ENCODE measurements at regions not wholly inside any gene's neighbourhood (a gene's known extent, or its start where the extent isn't known, plus 50 kb on each side); places are given as distances from the start of the nearest gene placed in this dataset.

DNA sequence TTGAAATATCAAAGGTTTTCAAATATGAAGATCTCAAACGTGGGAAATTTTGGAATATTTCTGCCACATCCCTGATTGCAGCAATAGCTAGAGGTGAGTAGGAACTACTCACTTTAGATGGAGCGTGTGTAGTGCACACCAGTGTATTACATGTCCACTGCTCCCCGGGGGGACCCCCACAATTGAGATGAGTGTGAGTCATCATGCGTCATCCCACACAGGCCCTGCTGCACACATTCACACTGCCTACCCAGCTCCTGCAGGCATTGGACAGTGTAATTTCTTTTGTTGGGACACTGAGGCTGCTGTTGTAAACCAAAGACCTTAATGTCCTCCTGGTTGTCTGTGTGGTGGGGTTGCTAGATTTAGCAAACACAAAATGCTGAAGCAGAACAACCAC, 280.0 kb downstream of the GAS1 start:
- H3K9ac ChIP-seq (ENCODE audit: low read length), result no peak overlapping the region
- no peak overlapping the region for H2AFZ ChIP-seq (ENCODE audit: low read depth, low read length)
- no peak overlapping the region for H3K27ac ChIP-seq (ENCODE audit: low read length)
- H3K27me3 ChIP-seq (ENCODE audit: insufficient read depth, low read depth, low read length), result no peaks in the 10 kb centered on the region
- H4K20me1 ChIP-seq (ENCODE audit: insufficient read depth), result no peaks in the 10 kb centered on the region
- H3F3A ChIP-seq (ENCODE audit: insufficient read depth, low read length, poor library complexity, severe bottlenecking), result no peaks in the 10 kb centered on the region
- H3K4me2 ChIP-seq (ENCODE audit: low read length), result no peak overlapping the region
- H3K9me3 ChIP-seq (ENCODE audit: low read length), result no peaks in the 10 kb centered on the region
- H3K4me3 ChIP-seq (ENCODE audit: low read length), result no peak overlapping the region
- no peaks in the 10 kb centered on the region for H3K36me3 ChIP-seq (ENCODE audit: insufficient read depth, low read length)
- no peaks in the 10 kb centered on the region for H3K79me2 ChIP-seq (replicated peaks; ENCODE audit: insufficient read depth, low read length)
- TF ChIP-seq SMC3 (conservative IDR thresholded peaks at IDR 0.05; ENCODE audit: poor library complexity), result no peak
- no peak for TF ChIP-seq EP300 (conservative IDR thresholded peaks at IDR 0.05; ENCODE audit: poor library complexity, severe bottlenecking)
- TF ChIP-seq RAD21 (conservative IDR thresholded peaks at IDR 0.05), result no peak
- no peak for TF ChIP-seq TAF1 (IDR thresholded peaks at IDR 0.05; ENCODE audit: low read depth)
- no peak for TF ChIP-seq CTCF (IDR thresholded peaks at IDR 0.05; ENCODE audit: poor library complexity, severe bottlenecking)
- TF ChIP-seq POLR2AphosphoS5 (IDR thresholded peaks at IDR 0.05), result no peak
- TF ChIP-seq MXI1 (conservative IDR thresholded peaks at IDR 0.05; ENCODE audit: poor library complexity, severe bottlenecking), result no peak
- no peak for TF ChIP-seq EZH2 (IDR thresholded peaks at IDR 0.05; ENCODE audit: borderline replicate concordance, insufficient read depth, low read length, poor library complexity, severe bottlenecking)
- no peak for TF ChIP-seq REST (IDR thresholded peaks at IDR 0.05; ENCODE audit: borderline replicate concordance)
- no peaks in the 10 kb centered on the region for H3K9me2 ChIP-seq (ENCODE audit: insufficient read depth, low read length)

DNA sequence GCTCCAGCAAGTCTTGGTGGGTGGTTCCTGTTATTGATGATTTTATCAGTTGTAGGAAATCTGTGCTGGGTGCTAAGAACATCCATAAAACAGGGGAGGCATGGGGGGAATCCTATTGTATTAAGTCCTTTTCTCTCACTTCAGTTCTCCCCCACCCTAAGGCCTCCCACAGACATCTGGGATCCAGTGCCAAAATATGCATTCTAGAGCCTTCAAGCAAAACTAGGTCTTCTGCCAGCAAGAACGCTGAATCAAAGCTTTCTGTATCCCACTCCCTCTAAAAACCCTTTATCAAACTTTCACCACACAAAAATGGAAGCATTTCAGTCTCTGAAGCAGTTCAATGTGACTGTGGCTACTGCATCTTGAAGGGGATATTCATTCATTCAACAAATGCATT, 281.9 kb downstream of the GAS1 start:
- Histone ChIP-seq H3K36me3 (ENCODE audit: insufficient read depth, low read length) (no peaks in the 10 kb centered on the region), H3K4me3 (ENCODE audit: low read length) (no peak overlapping the region), H2AFZ (ENCODE audit: low read depth, low read length) (no peak overlapping the region), H3F3A (ENCODE audit: insufficient read depth, low read length, poor library complexity, severe bottlenecking) (no peaks in the 10 kb centered on the region), H3K27ac (ENCODE audit: low read length) (no peak overlapping the region), H3K9ac (ENCODE audit: low read length) (no peak overlapping the region), H4K20me1 (ENCODE audit: insufficient read depth) (no peaks in the 10 kb centered on the region), H3K9me2 (ENCODE audit: insufficient read depth, low read length) (no peaks in the 10 kb centered on the region), H3K79me2 (replicated peaks; ENCODE audit: insufficient read depth, low read length) (no peaks in the 10 kb centered on the region), H3K4me2 (ENCODE audit: low read length) (no peak overlapping the region), H3K27me3 (ENCODE audit: insufficient read depth, low read depth, low read length) (no peaks in the 10 kb centered on the region), H3K9me3 (ENCODE audit: low read length) (no peaks in the 10 kb centered on the region)
- TF ChIP-seq SMC3 (conservative IDR thresholded peaks at IDR 0.05; ENCODE audit: poor library complexity) (no peak), CTCF (IDR thresholded peaks at IDR 0.05; ENCODE audit: poor library complexity, severe bottlenecking) (no peak), POLR2AphosphoS5 (IDR thresholded peaks at IDR 0.05) (no peak), EP300 (conservative IDR thresholded peaks at IDR 0.05; ENCODE audit: poor library complexity, severe bottlenecking) (no peak), EZH2 (IDR thresholded peaks at IDR 0.05; ENCODE audit: borderline replicate concordance, insufficient read depth, low read length, poor library complexity, severe bottlenecking) (no peak), MXI1 (conservative IDR thresholded peaks at IDR 0.05; ENCODE audit: poor library complexity, severe bottlenecking) (no peak), TAF1 (IDR thresholded peaks at IDR 0.05; ENCODE audit: low read depth) (no peak), RAD21 (conservative IDR thresholded peaks at IDR 0.05) (no peak), REST (IDR thresholded peaks at IDR 0.05; ENCODE audit: borderline replicate concordance) (no peak)

All from neural cell (in vitro differentiated cells).